ENCODE measurements at regions not wholly inside any gene's neighbourhood (a gene's known extent, or its start where the extent isn't known, plus 50 kb on each side); places are given as distances from the start of the nearest gene placed in this dataset.

DNA sequence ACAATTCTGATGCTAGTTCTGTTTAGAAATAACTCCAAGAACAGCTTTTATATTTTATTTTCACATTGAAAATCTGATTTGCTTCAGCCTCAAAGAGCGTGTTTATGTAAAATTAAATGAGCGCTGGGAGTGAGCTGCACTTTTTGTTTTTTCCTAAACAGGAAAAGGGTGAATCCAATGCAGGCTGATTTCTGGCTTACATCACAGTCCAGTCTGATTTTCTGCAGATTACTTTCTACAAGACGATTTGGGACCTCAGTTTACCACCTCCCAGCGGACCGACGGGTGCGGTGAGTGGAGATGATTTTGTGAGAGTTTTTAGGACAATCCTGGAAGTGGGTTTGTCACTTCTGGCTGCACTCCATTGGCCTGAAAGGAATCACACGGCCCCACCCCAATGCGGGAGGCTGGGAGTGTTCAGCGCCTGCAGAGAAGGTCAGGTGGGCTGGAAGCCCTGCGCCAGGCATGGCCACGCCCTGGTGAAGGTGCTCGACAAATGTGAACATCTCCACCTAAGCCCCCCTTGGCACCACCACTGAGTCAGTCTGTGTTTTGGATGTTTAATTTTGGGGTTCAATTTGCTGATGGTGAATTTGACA, 90.1 kb downstream of the ANKRD10 start:
- Histone ChIP-seq H4K91ac (ENCODE audit: insufficient read depth, low read depth, low read length) (no peak overlapping the region), H4K8ac (ENCODE audit: low read depth in 2 of 2, low read length in 2 of 2) (no peak overlapping the region), H3K9me3 (ENCODE audit: control insufficient read depth, insufficient read depth, low read length) (no peaks in the 10 kb centered on the region), H3K14ac (replicated peaks; ENCODE audit: low read depth, low read length) (no peak overlapping the region), H2BK120ac (ENCODE audit: low read depth, low read length) (no peak overlapping the region), H2BK20ac (ENCODE audit: low read depth, low read length) (no peak overlapping the region), H2AK5ac (ENCODE audit: low read depth, low read length) (no peak overlapping the region), H2BK15ac (ENCODE audit: low read depth, low read length) (no peak overlapping the region), H3K56ac (ENCODE audit: extremely low read depth, insufficient read depth, low read length) (no peak overlapping the region), H3K4me3 (ENCODE audit: insufficient read depth, low read depth, low read length) (no peak overlapping the region), H3K4ac (ENCODE audit: low read depth, low read length) (no peak overlapping the region), H3K9ac (ENCODE audit: low read depth, low read length) (no peak overlapping the region), H3K79me1 (ENCODE audit: low read depth in 1 of 2, low read length in 2 of 2) (no peaks in the 10 kb centered on the region), H3K9me1 (ENCODE audit: insufficient read depth, low read length) (no peaks in the 10 kb centered on the region), H3K18ac (ENCODE audit: low read depth, low read length) (no peak overlapping the region), H3K23ac (ENCODE audit: low read depth, low read length) (no peak overlapping the region), H3K27me3 (ENCODE audit: control insufficient read depth, insufficient read depth, low read length) (peaks cover 9% of the 10 kb centered on the region), H4K20me1 (ENCODE audit: insufficient read depth, low read length) (no peaks in the 10 kb centered on the region), H3K27ac (ENCODE audit: insufficient read depth, low read length) (no peak overlapping the region), H3K4me1 (ENCODE audit: control insufficient read depth, insufficient read depth, low read length) (no peaks in the 10 kb centered on the region), H2AFZ (replicated peaks; ENCODE audit: low read length, poor library complexity) (no peak overlapping the region), H4K5ac (ENCODE audit: low read depth, low read length) (no peak overlapping the region), H2AK9ac (replicated peaks; ENCODE audit: low read depth, low read length, poor library complexity) (no peak overlapping the region), H3K4me2 (ENCODE audit: low read depth, low read length) (no peak overlapping the region), H3K36me3 (ENCODE audit: control insufficient read depth, insufficient read depth, low read length) (no peaks in the 10 kb centered on the region), H2BK5ac (ENCODE audit: low read depth, low read length, poor library complexity, severe bottlenecking) (no peak overlapping the region)
- no peak for TF ChIP-seq SMC3 (IDR thresholded peaks at IDR 0.05; ENCODE audit: low read depth, low read length)
- TF ChIP-seq POLR2A (IDR thresholded peaks at IDR 0.05; ENCODE audit: low read depth, low read length): no peak
- TF ChIP-seq MAZ (IDR thresholded peaks at IDR 0.05; ENCODE audit: borderline replicate concordance, low read depth, low read length): no peak
- TF ChIP-seq FOS (IDR thresholded peaks at IDR 0.05; ENCODE audit: low read depth, low read length): no peak
- TF ChIP-seq, protein P1, sequence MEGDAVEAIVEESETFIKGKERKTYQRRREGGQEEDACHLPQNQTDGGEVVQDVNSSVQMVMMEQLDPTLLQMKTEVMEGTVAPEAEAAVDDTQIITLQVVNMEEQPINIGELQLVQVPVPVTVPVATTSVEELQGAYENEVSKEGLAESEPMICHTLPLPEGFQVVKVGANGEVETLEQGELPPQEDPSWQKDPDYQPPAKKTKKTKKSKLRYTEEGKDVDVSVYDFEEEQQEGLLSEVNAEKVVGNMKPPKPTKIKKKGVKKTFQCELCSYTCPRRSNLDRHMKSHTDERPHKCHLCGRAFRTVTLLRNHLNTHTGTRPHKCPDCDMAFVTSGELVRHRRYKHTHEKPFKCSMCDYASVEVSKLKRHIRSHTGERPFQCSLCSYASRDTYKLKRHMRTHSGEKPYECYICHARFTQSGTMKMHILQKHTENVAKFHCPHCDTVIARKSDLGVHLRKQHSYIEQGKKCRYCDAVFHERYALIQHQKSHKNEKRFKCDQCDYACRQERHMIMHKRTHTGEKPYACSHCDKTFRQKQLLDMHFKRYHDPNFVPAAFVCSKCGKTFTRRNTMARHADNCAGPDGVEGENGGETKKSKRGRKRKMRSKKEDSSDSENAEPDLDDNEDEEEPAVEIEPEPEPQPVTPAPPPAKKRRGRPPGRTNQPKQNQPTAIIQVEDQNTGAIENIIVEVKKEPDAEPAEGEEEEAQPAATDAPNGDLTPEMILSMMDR (conservative IDR thresholded peaks at IDR 0.05; ENCODE audit: low read depth, low read length): no peak
- TF ChIP-seq NFE2L2 (IDR thresholded peaks at IDR 0.05; ENCODE audit: low read depth, low read length): no peak
- TF ChIP-seq RCOR1 (IDR thresholded peaks at IDR 0.05; ENCODE audit: insufficient replicate concordance, low read length): no peak
- TF ChIP-seq RAD21 (IDR thresholded peaks at IDR 0.05; ENCODE audit: low read length): no peak
- TF ChIP-seq, protein P2, sequence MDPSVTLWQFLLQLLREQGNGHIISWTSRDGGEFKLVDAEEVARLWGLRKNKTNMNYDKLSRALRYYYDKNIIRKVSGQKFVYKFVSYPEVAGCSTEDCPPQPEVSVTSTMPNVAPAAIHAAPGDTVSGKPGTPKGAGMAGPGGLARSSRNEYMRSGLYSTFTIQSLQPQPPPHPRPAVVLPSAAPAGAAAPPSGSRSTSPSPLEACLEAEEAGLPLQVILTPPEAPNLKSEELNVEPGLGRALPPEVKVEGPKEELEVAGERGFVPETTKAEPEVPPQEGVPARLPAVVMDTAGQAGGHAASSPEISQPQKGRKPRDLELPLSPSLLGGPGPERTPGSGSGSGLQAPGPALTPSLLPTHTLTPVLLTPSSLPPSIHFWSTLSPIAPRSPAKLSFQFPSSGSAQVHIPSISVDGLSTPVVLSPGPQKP (IDR thresholded peaks at IDR 0.05; ENCODE audit: borderline replicate concordance, low read depth, low read length): no peak
- no peak for TF ChIP-seq MAFK (IDR thresholded peaks at IDR 0.05; ENCODE audit: low read depth, low read length)
- TF ChIP-seq, protein P3, sequence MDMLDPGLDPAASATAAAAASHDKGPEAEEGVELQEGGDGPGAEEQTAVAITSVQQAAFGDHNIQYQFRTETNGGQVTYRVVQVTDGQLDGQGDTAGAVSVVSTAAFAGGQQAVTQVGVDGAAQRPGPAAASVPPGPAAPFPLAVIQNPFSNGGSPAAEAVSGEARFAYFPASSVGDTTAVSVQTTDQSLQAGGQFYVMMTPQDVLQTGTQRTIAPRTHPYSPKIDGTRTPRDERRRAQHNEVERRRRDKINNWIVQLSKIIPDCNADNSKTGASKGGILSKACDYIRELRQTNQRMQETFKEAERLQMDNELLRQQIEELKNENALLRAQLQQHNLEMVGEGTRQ (IDR thresholded peaks at IDR 0.05; ENCODE audit: low read depth, low read length): no peak
- no peak for TF ChIP-seq RFX5 (IDR thresholded peaks at IDR 0.05; ENCODE audit: low read depth, low read length)
- TF ChIP-seq MXI1 (IDR thresholded peaks at IDR 0.05; ENCODE audit: borderline replicate concordance, low read depth, low read length): no peak
- TF ChIP-seq CHD1 (IDR thresholded peaks at IDR 0.05; ENCODE audit: low read depth, low read length): no peak
- TF ChIP-seq CEBPB (IDR thresholded peaks at IDR 0.05; ENCODE audit: low read depth, low read length): no peak
- no peak for TF ChIP-seq BHLHE40 (IDR thresholded peaks at IDR 0.05; ENCODE audit: low read depth, low read length)
- BruUV-seq (replicated peaks): no TSS peak
- DNase-seq (no peak), ATAC-seq (ENCODE audit: low read depth) (no peak)
- in situ Hi-C loops (cut with MboI; ENCODE audit: low sequenced_read_pairs) (loop anchor here (25.0 kb wide), 1 partner anchor 238 kb away; no protein-coding TSS in a partner anchor), dilution Hi-C loops (cut with HindIII; ENCODE audit: low sequenced_read_pairs, unreplicated experiment) (no loop called here), intact Hi-C loops (cut with micrococcal nuclease) (no loop called here)
- CTCF ChIA-PET: no interaction called here
- 46% methylated on average over 3 of the region's 13 CpGs; no CpG with 5 or more reads in 1 of the 2 experiments for WGBS, 2 experiments (ENCODE audit: extremely low coverage in 2 of 2, insufficient read length in 1 of 2)
- POLR2A ChIA-PET (ENCODE audit: unreplicated experiment): interaction anchor here (1.2 kb wide), 1 partner anchor 113 kb away, joined by 10 read pairs; no protein-coding TSS in a partner anchor
